D341Med (cell line): ENCODE measurements at regions not wholly inside any gene's neighbourhood (a gene's known extent, or its start where the extent isn't known, plus 50 kb on each side); places are given as distances from the start of the nearest gene placed in this dataset.
"Not testable (repeated sequence)": the region's sequence is repeated elsewhere in the genome, so short reads cannot be mapped to it uniquely, and the experiment has no call there.

Experiments
- DNase-seq: peaks from one replicate; pipeline ENCODE4 v3.0.0; 2012; ENCODE audit warnings: low spot score

DNA sequence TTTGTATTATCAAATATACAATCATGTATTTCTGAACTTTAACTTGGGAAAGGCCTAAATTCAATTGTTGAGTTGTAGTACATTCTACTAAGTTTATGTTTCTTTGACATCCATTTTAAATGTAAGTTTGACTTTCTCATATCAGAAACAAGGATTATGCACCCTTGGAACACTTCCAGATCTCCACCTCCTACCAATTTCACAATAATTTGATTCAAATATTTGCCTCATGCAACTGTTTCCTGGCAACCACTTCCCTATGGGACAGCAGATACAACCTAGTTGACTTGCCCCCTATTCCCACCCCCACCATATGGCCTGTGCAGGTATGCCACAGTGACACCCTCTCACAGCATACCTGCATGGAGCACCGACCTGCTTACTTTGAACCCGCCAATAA, 506.4 kb upstream of the PABPC4L start:
- no peak for DNase-seq

DNA sequence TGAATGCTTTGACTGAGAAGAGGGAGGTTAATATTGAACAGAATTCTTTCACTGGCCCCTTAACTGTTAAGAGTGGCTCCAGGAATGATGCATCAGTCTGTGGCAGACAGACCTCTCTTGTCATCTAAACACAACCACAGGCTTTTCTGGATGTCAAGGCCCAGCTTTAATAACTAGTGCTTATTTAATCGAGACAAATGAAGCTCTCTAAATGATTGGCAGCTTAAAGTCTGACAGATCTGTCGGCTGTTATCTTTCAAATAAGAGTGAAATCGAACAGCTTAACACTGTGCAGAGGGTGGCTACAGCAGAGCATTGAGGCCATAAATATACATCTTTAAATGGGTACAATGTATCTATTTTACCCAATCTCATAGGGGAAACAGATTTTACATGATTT, 500.8 kb upstream of the PABPC4L start:
- no peak for DNase-seq

DNA sequence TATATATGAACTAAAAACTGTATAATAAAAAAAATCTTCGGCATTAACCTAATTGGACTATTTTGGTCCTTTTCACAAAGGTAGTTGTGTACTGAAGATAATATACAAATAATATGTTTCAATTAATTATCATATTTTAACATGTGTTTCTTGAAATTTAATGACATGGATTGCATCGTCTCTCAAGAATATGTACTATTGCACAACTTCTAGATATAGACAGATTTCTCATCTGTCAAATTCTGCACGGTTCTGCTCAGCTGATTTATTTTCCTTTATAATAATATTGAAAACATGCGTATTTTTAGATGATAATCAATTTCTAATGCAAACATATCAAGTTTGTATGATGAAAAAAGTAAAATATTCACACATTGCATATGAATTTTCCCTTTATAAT, 498.7 kb upstream of the PABPC4L start:
- DNase-seq: no peak

DNA sequence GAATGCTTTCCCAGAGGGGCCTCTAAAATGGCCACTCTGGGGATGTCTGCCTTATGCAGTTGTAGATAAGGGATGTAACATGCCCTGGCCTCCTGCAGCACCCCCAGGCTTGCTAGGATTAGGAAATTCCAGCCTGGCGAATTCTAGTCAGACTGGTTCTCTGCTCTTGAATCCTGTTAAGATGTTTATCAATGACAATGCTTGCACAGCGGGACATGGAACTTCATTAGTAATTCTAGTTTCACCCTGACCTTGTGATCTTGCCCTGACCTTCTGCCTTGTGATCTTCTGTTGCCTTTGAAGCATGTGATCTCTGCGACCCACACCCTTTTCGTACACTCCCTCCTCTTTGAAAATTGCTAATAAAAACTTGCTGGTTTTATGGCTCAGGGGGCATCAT, 497.2 kb upstream of the PABPC4L start:
- DNase-seq: not testable (repeated sequence)

DNA sequence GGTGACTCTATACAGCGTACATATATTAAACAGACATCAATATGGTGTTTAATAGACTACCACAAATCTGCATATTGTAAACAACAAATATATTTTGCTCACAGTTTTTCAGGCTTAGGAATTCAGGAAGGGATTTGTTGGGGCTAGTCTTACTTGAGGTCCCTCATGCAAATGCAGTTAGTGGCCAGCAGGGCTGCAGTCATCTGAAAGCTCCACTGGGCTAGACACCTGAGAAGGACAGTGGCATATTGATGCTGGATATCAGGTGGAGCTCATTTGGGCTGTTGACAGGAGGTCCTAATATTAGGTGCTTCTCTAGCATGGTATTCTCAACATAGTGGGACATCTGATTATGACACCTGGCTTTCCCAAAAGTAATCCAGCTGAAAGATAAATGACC, 493.8 kb upstream of the PABPC4L start:
- DNase-seq: no peak

DNA sequence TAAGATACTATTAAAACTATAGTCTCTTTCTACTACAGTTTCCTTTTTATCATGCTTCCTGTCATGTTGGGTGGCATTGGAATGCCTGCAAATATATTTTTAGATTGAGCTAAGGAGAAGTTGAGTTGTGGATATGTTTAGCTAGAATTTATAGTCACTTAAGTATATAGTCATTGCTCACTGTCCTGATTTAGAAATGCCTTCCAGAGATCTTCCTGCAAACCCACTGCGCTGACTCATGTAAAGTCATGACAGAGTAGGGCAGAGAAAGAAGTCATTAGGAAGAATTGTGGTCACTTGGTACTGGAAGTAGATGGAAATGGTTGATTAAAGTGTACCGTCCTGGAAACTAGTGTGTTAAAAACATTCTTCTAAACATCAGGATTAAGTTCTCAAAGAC, 490.3 kb upstream of the PABPC4L start:
- no peak for DNase-seq

DNA sequence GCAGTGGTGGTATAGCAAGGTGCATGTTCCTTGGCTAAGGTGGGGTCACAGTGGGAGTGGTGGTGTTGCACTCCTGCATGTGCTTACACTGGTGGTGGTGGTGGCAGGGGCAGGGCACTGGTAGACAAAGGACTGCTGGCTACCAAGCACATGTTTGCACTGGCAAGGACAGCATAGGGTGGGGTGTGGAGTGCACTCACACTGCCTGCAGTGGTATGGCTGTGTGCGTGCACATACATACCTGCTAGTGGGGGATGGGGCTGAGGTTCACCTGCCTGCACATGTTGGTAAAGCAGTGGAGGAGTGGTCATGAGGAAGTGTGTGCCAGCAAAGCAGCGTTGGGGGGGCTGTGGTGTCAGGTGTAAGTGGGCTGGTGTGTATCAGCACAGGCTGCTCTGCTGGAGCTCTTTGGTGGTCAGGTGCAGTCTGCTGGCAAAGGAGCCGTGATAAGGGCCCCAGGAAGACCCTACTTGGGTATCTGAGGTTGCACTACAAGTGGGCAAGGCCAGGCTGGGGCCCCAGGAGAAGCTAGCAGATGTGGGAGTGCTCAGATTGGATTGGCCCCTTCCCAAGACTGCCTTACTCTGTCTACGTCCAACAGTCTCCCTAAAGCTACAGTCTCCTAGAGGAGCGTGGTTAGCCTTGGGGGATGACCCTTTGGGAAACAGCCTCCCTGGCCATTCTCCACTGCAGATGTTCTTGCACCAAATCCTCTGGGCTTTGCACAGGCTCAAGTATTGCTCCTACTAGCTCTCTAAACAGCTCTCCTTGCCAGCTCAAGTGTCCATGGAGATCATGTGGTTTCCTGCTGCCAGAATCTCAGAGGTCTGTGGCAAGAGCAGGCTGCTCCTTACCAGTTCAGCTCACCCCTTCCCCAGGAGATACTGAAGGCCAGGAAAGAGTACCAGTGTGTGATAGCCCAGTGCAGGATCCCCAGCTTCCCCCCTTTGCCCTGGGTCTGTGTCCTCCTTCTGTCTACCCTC, 486.3 kb upstream of the PABPC4L start:
- DNase-seq: no peak

DNA sequence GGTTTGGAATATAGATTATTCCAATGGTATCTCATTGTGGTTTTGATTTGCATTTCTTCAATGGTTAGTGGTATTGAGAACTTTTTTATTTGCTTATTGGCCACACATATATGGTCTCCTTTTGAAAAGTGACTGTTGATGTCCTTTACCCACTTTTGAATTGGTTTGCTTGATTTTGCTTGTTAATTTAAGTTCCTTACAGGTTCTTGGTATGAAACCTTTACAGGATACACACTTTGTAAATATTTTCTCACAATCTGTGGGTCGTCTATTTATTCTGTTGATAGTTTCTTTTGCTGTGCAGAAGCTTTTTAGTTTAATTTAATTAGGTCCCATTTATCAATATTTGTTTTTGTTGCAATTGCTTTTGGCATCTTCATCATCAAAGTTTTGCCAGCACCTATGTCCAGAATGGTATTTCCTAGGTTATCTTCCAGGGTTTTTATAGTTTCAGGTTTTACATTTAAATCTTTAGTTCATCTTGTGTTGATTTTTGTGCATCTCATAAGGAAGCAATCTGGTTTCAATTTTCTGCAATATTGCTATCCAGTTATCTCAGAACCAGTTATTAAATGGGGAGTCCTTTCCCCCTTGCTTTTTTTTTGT, 475.7 kb upstream of the PABPC4L start:
- no peak for DNase-seq

DNA sequence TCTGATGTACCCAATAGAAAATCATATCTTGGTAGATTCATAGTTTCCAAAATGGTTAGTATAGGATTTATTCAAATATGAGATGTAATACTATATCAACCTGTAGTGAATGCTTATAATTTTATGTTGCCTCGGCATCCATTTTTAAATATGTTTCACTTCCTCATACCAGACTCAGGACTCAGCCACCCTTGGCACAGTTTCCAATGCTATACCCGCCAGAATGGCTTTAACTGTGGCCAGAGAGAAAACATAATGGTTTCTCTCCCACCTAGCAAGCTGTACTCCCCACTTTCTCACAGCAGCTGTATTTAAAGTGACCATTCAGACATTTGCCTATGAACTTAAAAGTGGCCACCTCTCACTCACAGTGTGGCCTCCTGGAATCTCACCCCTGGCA, 466.6 kb upstream of the PABPC4L start:
- DNase-seq: no peak

DNA sequence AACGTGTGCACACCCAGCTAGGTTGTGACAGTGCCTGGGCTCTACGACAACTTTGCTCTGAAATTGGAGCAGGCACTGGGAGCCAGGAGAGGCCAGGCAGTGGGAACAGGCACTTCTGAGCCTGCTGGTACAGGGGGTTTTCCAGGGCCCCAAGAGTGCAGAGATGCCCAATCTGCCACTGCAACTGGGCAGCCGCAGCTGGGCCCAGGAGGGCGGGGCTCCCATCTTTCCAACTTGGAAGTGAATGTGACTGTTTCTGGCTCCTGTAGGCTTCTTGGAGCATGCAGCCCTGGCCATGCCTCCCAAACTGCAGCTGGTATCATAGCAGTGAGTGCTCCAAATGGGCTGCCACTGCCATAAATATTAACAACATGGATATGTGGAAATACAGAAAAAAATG, 465.1 kb upstream of the PABPC4L start:
- DNase-seq: no peak

DNA sequence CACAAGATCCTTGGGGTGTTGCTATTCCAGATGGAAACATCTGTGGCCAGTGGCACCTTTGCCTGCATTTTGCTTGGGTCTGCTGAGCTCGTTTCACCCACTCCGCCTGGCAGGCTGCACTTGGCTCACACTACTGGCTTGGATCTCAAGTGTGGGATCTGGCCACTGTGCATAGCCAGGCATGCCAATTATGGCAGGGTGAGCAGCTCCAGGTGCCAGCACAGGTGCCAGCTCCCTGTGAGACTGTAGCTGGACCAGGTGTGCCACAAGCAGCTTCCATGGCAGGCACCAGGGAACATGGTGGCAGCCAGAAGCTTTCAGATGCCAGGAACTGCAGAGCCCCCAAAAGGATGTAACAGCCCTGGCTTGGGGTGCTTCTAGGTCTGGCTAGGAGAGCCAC, 463.8 kb upstream of the PABPC4L start:
- no peak for DNase-seq

DNA sequence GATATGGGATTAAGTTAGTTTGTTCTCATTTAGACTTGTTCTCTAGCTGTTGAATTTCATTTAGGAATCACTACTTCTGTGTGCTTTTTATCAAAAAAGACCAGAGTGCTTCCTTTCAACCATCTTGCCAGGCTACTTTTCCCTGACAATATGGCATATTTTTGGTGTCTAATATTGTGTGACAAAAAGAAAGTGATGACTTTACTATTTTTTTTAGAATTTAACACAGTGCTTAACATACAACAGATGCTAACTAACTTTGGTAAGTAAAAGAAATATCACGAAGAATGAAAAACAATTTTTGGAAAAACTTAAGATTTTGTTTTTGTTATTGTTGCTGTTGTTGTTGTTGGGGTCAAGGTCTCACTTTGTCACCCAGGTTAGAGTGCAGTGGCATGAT, 462.2 kb upstream of the PABPC4L start:
- DNase-seq: no peak

DNA sequence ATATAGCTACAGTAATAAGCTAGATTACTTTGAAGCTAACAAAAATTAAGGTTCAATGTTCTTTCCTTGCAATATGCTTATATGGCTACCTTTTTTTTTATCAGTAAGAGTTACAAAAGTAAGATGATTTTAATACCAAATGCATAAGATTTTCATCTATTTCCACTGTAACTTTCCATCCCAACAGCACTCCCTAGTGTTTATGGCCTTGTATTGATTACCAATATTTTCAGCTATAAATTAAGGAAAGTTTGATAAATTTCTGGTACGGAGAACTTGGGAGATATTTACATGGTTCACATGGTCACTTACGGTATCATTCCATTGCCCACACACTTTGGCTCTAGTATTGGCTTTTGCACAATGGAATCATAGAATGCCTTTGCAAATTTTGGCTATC, 448.9 kb upstream of the PABPC4L start:
- DNase-seq: no peak

DNA sequence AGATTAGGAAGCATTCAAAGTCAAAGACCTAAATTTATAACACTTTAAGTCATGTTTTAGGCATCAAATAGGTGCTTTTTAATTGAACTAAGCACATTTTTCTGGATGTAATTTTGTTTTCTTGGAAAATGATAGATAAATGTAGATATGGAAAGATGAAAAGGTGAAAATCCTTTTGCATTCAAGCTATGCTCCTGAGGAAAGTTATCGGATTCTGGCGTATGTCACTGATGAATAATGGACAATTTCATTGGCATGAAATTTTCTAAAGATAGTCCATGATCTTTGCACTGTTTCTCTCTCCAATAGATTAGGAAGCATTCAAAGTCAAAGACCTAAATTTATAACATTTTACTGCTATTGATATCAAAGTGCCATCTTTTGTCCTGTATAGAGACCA, 444.2 kb upstream of the PABPC4L start:
- DNase-seq: no peak

DNA sequence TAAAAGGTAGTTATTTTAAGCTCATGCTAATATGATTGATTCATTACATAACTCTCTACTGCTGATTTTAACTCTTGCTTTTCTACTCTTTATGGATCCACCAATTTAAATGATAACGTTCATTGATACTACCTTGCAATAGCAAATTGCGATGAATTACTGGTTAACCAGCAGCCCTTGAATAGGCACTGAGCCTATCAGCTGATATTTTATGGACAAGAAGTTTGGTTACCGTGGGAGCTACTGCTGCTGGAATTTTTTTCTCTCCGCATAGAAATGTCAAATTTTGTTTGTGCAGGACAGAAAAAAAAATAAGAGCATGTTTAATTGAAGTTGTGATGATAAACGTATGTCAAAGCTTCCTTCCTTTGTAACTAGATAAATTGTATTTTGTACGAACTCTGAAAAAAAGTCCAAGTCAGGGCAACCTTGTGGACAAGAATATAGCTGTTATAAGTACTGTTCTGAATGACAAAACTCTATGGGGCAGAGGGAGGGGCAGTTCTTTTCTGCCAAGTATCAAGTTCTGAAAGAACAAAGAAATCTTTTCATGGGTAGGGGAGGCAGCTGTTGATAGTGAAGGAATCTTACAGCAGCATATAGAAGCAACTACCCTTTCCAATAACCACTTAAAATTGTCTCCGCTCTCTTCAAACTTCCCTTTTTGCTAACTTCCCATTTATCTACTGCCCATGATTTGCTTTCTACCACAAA, 434.9 kb upstream of the PABPC4L start:
- DNase-seq: no peak

DNA sequence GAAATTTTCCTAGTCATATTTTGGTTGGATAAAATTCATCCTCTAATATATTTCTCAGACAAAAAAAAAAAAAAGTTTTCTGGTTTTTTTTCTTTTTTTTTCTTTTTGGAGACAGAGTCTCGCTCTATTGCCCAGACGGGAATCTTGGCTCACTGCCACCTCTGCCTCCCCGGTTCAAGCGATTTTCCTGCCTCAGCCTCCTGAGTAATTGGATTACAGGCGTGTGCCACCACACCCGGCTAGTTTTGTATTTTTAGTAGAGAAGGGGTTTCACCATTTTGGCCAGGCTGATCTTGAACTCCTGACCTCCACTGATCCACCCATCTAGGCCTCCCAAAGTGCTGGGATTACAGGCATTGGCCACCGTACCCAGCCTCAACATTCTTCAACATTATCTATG, 432.7 kb upstream of the PABPC4L start:
- DNase-seq: no peak

DNA sequence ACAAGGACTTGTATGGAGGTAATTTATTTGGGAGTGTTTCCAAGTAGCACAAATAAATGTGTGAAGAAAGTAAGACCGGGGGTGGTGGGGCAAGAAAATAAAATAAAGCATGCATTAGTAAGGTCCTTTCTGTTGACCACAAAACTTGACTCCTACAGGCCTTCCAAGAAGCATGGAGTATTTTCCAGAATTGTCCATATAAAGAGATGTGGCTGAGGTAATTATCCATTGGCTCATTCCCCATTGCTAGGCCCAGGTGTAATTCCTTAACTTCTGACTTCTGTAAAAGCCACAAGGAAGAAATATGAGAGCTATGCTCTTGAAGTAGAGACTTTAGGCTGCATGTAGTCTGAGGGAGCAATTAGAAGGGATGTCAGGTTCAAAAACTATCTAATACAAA, 430.5 kb upstream of the PABPC4L start:
- DNase-seq: no peak

DNA sequence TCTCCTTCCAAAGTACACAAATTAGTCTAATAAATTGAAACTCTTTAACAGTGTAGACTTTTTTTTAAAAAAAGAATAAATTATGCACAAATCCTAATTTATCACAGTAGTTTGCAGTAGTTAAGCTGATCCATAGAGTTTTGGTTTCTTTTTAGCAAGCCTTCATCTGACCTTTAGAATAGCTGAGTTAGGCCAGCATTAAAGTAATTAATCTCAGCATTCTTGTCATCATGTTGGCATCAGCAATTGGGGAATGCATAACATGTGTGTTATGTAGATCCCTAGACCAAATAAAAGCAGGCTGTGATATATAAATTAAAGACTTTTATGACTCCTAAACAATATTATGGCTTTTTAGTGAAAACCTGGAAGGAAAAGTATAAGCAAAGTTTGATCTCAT, 426.5 kb upstream of the PABPC4L start:
- no peak for DNase-seq

DNA sequence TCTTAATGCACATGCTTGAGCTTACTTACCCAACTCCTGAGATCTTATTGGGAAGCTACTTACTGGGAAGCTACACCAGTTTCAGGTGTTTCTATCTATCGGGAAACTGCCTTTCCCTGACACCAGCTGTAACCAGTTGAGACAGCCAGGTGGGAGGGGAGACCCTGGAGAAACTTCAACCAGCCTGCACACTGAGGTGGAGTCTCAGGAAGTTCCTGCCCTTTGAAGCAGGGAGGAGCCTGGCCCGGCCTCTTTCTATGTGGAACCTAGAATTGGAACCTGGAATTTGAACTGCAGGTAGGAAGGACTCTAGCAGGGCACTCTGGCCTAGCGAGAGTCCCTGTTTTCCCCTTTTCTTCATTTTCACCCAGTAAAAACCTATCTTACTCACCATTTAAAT, 425.8 kb upstream of the PABPC4L start:
- DNase-seq: no peak

DNA sequence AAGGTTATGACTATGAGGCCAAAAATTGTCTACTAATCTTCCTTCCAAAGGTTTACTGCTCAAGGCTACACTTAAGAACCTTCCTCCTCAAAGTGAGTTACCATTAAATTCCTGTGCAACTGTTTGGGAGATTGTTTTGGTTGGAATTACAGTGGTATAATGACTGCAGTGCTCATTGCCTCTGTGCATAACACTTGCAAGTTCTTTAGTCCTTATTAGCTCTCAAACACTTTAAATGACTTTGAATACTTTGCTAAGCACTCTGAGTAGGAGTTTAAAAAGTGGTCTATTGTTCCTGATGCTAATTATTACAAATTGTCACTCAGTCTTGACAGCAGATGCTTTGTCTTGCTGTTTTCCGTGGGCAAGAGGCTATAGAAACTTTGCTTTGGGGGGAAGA, 422.8 kb upstream of the PABPC4L start:
- DNase-seq: no peak

DNA sequence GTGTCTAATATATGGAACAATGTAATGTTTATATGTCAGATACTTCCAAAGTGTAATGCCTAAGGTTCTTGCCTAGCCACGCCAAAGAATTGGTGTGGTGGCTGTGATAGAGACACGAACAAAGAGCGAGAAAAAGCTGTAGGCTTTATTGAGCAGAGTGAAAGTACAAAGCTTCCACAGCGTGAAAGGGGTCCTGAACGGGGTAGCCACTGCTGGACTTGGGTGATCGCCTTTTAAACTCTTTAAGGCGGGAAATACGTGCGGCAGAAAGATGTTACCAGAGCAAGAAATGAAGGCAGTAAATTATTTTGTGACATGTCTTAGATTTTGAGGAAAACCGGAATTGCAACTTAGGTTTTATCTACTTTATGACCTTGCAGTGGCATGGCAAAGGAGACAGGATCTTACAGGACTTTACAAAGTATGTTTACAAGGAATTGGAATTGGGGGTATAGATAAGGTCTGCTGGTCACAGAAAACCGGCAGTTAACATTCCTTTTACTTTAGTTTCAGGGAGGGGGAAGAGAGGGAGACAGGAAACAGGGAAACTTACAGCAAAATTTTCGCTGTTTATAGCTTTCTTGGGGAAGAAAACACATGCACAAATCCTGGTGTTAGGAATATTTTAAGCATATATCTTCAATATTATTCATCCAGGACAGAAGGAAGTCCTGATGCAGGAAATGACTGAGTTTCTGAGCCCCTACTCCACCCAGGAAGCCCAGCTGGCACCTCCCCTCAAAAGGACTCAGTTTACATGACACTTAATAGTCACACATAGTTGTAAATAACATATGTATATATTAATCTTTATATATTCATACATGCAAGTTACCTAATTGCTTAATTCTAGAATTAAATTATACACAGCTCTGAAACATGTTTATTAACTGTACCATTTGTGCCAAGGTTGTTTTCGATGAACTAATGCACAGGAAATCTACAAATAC, 421.3 kb upstream of the PABPC4L start:
- DNase-seq: not testable (repeated sequence)

DNA sequence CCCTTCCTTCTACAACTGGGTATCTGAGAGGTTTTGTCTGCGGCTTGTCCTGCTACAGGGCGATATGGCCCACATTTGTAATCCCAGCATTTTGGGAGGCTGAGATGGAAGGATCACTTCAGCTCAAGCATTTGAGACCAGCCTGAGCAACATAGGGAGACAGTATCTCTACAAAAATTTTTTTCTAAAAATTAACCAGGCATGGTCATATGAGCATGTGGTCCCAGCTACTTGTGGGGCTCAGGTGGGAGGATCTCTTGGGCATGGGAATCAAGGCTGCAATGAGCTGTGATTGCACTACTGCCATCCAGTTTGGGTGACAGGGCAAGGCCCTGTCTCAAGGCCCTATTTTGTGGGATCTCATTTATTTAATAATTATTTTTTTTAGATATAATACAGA, 420.6 kb upstream of the PABPC4L start:
- no peak for DNase-seq
